WTC11 (cell line): ENCODE measurements at regions not wholly inside any gene's neighbourhood (a gene's known extent, or its start where the extent isn't known, plus 50 kb on each side); places are given as distances from the start of the nearest gene placed in this dataset.

ENCODE experiments used
- CREB1 ChIP-seq: sonication (generic); formaldehyde crosslinking; IDR thresholded peaks from 2 replicates; pipeline ENCODE4 v1.8.0; 2023; ENCODE audit warnings: mild to moderate bottlenecking, missing genetic modification reagents
- FOXJ3 ChIP-seq: sonication (generic); formaldehyde crosslinking; IDR thresholded peaks from 2 replicates; pipeline ENCODE4 v1.9.0; 2021; ENCODE audit warnings: missing genetic modification reagents, mild to moderate bottlenecking, borderline replicate concordance
- JUN ChIP-seq: sonication (generic); formaldehyde crosslinking; IDR thresholded peaks from 2 replicates; pipeline ENCODE4 v1.8.0; 2023; ENCODE audit warnings: mild to moderate bottlenecking, missing genetic modification reagents
- NR3C1 ChIP-seq: sonication (generic); formaldehyde crosslinking; conservative IDR thresholded peaks from 2 replicates; pipeline ENCODE4 v1.8.1; 2023; ENCODE audit warnings: low read depth, mild to moderate bottlenecking, missing genetic modification reagents
- SMAD3 ChIP-seq: sonication (generic); formaldehyde crosslinking; IDR thresholded peaks from 2 replicates; pipeline ENCODE4 v1.8.0; 2022; ENCODE audit warnings: missing genetic modification reagents, mild to moderate bottlenecking, borderline replicate concordance
- SMAD4 ChIP-seq: sonication (generic); formaldehyde crosslinking; IDR thresholded peaks from 2 replicates; pipeline ENCODE4 v1.8.0; 2022; ENCODE audit warnings: mild to moderate bottlenecking, missing genetic modification reagents
- TF ChIP-seq, protein P1 (sequence below): fragments of 200-600 bp; IDR thresholded peaks from 2 replicates; pipeline ENCODE4 v1.8.0; 2022; ENCODE audit warnings: antibody characterized with exemption
- TF ChIP-seq, protein P2 (sequence below): sonication (generic); formaldehyde crosslinking; IDR thresholded peaks from 2 replicates; pipeline ENCODE4 v1.8.0; 2022; ENCODE audit warnings: mild to moderate bottlenecking, missing genetic modification reagents

DNA sequence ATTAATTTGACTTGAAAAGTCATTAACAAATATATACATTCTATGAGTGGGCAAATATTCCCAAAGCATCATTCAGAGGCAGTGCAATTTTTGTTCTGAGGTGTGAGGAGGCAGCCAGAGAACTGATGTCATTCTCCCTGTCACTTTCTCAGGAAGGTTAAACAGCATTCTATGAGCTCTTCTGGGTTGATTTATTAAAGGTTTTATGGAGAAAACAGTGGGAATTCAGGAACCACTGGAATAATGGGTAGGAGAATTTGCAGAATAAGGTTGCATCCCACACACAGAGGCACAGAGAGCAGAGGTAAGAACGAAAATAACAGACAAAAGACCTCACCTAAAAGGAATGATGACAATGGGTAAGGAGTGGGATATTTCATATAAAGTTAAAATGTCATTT lies 860.6 kb downstream of the TFAP2A start:
- TF ChIP-seq, protein P1, sequence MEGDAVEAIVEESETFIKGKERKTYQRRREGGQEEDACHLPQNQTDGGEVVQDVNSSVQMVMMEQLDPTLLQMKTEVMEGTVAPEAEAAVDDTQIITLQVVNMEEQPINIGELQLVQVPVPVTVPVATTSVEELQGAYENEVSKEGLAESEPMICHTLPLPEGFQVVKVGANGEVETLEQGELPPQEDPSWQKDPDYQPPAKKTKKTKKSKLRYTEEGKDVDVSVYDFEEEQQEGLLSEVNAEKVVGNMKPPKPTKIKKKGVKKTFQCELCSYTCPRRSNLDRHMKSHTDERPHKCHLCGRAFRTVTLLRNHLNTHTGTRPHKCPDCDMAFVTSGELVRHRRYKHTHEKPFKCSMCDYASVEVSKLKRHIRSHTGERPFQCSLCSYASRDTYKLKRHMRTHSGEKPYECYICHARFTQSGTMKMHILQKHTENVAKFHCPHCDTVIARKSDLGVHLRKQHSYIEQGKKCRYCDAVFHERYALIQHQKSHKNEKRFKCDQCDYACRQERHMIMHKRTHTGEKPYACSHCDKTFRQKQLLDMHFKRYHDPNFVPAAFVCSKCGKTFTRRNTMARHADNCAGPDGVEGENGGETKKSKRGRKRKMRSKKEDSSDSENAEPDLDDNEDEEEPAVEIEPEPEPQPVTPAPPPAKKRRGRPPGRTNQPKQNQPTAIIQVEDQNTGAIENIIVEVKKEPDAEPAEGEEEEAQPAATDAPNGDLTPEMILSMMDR = no peak
- no peak for TF ChIP-seq JUN
- TF ChIP-seq, protein P2, sequence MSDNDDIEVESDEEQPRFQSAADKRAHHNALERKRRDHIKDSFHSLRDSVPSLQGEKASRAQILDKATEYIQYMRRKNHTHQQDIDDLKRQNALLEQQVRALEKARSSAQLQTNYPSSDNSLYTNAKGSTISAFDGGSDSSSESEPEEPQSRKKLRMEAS = no peak
- TF ChIP-seq NR3C1 (CRISPR knock-in tag) = no peak
- no peak for TF ChIP-seq CREB1 (CRISPR knock-in tag)
- TF ChIP-seq SMAD4 (CRISPR knock-in tag) = no peak
- TF ChIP-seq SMAD3 (CRISPR knock-in tag) = no peak
- TF ChIP-seq FOXJ3 (CRISPR knock-in tag) = no peak
